Ishikawa (cell line): ENCODE measurements at regions not wholly inside any gene's neighbourhood (a gene's known extent, or its start where the extent isn't known, plus 50 kb on each side); places are given as distances from the start of the nearest gene placed in this dataset.

Source experiments
- CEBPB ChIP-seq: IDR thresholded peaks from 2 replicates; pipeline ENCODE4 v1.6.1; 2012
- CREB1 ChIP-seq: IDR thresholded peaks from 2 replicates; pipeline ENCODE4 v1.6.1; 2012; ENCODE audit warnings: low read depth
- EGR1 ChIP-seq: IDR thresholded peaks from 2 replicates; pipeline ENCODE4 v1.6.1; 2012
- EP300 ChIP-seq: IDR thresholded peaks from 2 replicates; pipeline ENCODE4 v1.6.1; 2012; ENCODE audit warnings: borderline replicate concordance
- FOXM1 ChIP-seq: IDR thresholded peaks from 2 replicates; pipeline ENCODE4 v1.6.1; 2012; ENCODE audit warnings: low read depth, borderline replicate concordance
- MAX ChIP-seq: IDR thresholded peaks from 2 replicates; pipeline ENCODE4 v1.6.1; 2012
- NFIC ChIP-seq: IDR thresholded peaks from 2 replicates; pipeline ENCODE4 v1.6.1; 2012
- RAD21 ChIP-seq: IDR thresholded peaks from 2 replicates; pipeline ENCODE4 v1.6.1; 2012; ENCODE audit warnings: low read depth
- TAF1 ChIP-seq: IDR thresholded peaks from 2 replicates; pipeline ENCODE4 v1.6.1; 2012; ENCODE audit warnings: low read depth, mild to moderate bottlenecking
- TCF12 ChIP-seq: IDR thresholded peaks from 2 replicates; pipeline ENCODE4 v1.6.1; 2012; ENCODE audit warnings: low read depth
- TEAD4 ChIP-seq: IDR thresholded peaks from 2 replicates; pipeline ENCODE4 v1.6.1; 2012
- YY1 ChIP-seq: IDR thresholded peaks from 2 replicates; pipeline ENCODE4 v1.6.1; 2012; ENCODE audit warnings: low read depth
- ZBTB7A ChIP-seq: IDR thresholded peaks from 2 replicates; pipeline ENCODE4 v1.6.1; 2012; ENCODE audit warnings: low read depth
- TF ChIP-seq, protein P1 (sequence below): IDR thresholded peaks from 2 replicates; pipeline ENCODE4 v1.6.1; 2012
- TF ChIP-seq, protein P2 (sequence below): IDR thresholded peaks from 2 replicates; pipeline ENCODE4 v1.6.1; 2012; ENCODE audit warnings: low read depth, mild to moderate bottlenecking

GRCh38 chr22:44606126-44606525, 95.9 kb upstream of the PRR5 start:
- no peak for TF ChIP-seq CEBPB
- TF ChIP-seq NFIC = no peak
- TF ChIP-seq YY1 = no peak
- no peak for TF ChIP-seq RAD21
- TF ChIP-seq, protein P1, sequence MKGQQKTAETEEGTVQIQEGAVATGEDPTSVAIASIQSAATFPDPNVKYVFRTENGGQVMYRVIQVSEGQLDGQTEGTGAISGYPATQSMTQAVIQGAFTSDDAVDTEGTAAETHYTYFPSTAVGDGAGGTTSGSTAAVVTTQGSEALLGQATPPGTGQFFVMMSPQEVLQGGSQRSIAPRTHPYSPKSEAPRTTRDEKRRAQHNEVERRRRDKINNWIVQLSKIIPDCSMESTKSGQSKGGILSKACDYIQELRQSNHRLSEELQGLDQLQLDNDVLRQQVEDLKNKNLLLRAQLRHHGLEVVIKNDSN = no peak
- no peak for TF ChIP-seq TEAD4

DNA sequence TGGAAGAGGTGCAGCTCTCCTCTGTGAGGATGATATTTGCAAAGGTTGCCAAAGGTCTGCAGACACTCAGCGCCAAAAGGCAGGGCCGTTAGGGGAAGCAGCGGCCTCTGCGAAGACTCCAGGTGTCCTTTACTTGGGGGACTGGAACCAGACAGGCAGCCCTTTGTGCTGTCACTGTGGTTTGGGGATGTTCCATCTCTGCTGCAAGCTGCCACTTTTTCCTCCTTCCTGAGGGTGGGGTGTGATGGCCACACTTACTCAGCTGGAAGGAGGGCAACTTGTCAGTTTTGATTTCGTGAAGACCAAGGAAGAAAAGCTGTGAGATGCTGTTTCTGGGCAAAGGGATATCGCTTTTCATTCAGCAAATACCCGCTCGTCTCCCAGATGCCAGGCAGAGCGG, 96.5 kb upstream of the PRR5 start:
- TF ChIP-seq NFIC (no peak), EP300 (no peak), TCF12 (no peak), TEAD4 (no peak), CEBPB (no peak), MAX (no peak), RAD21 (no peak), FOXM1 (no peak), YY1 (no peak), EGR1 (no peak), ZBTB7A (no peak), TAF1 (no peak), CREB1 (no peak)
- TF ChIP-seq, protein P1 = no peak
- TF ChIP-seq, protein P2, sequence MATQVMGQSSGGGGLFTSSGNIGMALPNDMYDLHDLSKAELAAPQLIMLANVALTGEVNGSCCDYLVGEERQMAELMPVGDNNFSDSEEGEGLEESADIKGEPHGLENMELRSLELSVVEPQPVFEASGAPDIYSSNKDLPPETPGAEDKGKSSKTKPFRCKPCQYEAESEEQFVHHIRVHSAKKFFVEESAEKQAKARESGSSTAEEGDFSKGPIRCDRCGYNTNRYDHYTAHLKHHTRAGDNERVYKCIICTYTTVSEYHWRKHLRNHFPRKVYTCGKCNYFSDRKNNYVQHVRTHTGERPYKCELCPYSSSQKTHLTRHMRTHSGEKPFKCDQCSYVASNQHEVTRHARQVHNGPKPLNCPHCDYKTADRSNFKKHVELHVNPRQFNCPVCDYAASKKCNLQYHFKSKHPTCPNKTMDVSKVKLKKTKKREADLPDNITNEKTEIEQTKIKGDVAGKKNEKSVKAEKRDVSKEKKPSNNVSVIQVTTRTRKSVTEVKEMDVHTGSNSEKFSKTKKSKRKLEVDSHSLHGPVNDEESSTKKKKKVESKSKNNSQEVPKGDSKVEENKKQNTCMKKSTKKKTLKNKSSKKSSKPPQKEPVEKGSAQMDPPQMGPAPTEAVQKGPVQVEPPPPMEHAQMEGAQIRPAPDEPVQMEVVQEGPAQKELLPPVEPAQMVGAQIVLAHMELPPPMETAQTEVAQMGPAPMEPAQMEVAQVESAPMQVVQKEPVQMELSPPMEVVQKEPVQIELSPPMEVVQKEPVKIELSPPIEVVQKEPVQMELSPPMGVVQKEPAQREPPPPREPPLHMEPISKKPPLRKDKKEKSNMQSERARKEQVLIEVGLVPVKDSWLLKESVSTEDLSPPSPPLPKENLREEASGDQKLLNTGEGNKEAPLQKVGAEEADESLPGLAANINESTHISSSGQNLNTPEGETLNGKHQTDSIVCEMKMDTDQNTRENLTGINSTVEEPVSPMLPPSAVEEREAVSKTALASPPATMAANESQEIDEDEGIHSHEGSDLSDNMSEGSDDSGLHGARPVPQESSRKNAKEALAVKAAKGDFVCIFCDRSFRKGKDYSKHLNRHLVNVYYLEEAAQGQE = no peak

- TF ChIP-seq CREB1 (no peak), RAD21 (no peak), NFIC (no peak), TCF12 (no peak), YY1 (no peak), TEAD4 (no peak), FOXM1 (no peak), TAF1 (no peak), CEBPB (no peak), EGR1 (no peak), MAX (no peak)
Measured at GRCh38 chr22:44604991-44605390, 97.0 kb upstream of the PRR5 start.

GRCh38 chr22:44604455-44604854, 97.5 kb upstream of the PRR5 start:
- TF ChIP-seq TAF1 (no peak), TEAD4 (no peak), EGR1 (no peak), MAX (no peak), NFIC (no peak), EP300 (no peak), FOXM1 (no peak), CEBPB (no peak), ZBTB7A (no peak)
- TF ChIP-seq, protein P2 = no peak
- TF ChIP-seq, protein P1 = no peak

- TF ChIP-seq EGR1 (no peak), TCF12 (no peak), CEBPB (no peak), NFIC (no peak), ZBTB7A (no peak), TAF1 (no peak), FOXM1 (no peak), CREB1 (no peak), RAD21 (no peak), TEAD4 (no peak), YY1 (no peak), MAX (no peak), EP300 (no peak)
- TF ChIP-seq, protein P1 = no peak
- TF ChIP-seq, protein P2 = no peak
Measured at GRCh38 chr22:44603767-44604166, 98.2 kb upstream of the PRR5 start.
